GM19351 (cell line): ENCODE measurements at regions not wholly inside any gene's neighbourhood (a gene's known extent, or its start where the extent isn't known, plus 50 kb on each side); places are given as distances from the start of the nearest gene placed in this dataset.
A peak's percentile ranks its signal among the peaks of the same experiment; 100 is the strongest.

Experiments used
- ATAC-seq: cut with Tn5 transposase; IDR thresholded peaks from one replicate; pipeline ENCODE4 v1.9.1; 2021; ENCODE audit warnings: mild to moderate bottlenecking, moderate library complexity; ENCODE audit not compliant: unreplicated experiment

DNA sequence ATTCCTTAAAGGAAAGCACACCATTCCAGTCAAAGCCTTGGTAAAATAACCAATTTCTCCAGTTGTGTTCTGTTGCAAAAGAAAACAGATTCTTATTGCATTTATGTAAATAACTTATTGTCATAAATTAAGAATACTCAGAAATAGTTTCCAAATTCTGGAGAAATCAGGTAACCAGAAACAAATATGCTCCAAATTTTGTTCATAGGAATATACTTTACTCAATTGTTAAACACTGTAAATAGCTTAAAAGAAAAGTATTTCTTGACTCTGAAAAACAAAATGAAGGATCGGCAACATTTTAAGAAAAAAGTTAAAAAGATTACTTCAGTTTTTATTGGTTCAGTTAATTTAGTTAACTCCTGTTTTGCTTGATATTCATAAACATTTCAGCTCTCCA, 67.1 kb upstream of the PIK3CG start:
- no peak for ATAC-seq

DNA sequence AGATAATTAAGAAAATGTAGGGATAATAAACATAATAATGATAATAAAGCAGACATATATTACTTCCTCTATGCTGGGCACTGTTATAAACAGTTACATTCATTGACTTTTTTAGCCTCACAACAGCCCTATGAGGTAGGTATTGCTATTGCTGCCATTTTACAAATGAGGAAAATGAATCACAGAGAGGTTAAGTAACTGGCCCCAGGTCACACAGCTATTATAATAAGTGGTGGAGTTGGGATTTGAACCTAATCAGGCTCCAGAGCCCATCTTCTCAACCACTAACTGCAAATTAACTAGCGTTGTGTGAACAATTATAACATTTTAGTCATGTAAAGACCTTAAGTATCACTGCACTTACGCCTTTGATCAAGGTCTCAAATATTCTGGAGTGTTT, 62.5 kb upstream of the PIK3CG start:
- no peak for ATAC-seq

DNA sequence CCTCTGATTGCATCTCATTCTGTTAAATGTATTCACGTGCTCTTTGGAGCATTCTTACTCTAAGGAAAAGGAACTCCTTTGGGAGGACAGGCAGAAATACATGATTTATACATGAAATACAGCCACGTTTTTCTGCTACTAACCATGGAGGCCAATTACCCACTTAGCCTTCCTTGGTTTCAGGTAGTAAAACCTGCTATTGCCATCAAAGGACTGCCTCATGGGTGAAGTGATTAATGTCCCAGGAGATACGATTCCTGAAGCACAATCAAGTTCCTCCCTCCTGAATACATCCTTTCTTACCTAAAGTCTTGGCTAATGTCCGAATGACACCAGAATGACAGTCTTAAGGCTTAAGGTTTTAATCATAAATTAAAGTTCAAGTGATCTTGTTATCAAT, 58.5 kb upstream of the PIK3CG start:
- no peak for ATAC-seq

DNA sequence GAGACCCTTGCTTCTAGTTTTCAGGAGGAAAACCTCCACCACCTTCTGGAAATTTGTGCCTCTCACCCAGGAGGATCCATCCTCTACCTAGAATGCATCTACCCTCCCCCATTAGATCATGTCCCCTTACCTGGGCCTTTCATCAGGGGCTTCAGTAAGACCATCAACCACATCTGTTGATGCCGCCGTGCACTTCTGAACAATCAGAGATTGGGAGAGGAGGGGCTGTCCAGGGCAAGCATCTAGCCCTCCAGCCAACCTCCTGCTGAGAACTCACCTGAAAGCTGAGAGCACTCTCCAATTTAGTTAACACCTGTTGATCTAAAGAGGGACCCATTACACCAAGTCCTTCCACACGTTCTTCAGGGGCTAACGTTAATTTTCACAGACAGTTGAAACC, 57.6 kb upstream of the PIK3CG start:
- no peak for ATAC-seq

DNA sequence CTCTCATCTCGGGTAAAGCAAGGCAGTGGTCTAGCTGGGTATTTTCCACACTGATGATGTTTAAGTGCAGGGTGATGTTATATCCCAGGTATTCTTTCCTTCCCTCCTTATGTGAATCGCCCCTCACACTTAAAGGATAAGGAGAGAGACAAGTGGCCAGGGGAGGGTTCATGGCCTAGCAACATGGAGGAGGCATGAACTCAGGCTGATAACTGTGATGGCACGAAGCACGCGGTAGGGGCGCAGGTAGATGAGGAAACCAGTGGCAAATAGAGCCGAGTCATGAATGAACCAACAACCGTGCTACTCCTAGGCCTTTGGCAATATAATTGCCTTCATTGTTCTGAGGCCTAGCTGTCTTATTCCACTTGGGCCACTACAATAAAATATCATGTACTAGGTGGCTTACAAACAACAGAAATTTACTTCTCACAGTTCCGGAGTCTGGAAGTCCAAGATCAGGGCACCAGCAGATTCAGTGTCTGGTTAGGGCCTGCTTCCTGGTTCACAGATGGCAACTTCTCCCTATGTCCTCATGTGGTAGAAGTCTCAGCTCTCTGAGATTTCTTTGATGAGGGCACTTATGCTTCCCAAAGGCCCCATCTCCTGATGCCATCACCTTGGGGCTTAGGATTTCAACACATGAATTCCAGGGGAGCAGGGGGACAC, 56.0 kb upstream of the PIK3CG start:
- no peak for ATAC-seq

DNA sequence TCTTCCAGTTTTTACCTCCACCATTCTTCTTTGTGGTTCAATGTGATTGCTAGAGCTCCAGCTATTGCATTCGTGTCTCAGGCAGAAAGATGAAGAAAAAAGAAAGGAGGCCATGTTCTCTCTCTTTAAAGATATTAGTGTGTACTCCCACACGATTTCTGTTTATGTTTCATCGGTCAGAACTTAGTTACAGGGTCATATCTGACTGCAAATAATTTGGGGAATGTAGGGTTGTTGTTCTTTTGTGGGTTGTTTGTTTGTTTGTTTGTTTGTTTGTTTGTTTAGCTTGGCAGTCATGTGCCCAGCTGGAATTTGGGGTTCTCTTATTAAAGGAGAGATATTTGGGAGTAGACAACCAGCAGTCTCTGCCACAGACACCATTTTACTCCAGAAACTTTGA, 53.6 kb upstream of the PIK3CG start:
- no peak for ATAC-seq

DNA sequence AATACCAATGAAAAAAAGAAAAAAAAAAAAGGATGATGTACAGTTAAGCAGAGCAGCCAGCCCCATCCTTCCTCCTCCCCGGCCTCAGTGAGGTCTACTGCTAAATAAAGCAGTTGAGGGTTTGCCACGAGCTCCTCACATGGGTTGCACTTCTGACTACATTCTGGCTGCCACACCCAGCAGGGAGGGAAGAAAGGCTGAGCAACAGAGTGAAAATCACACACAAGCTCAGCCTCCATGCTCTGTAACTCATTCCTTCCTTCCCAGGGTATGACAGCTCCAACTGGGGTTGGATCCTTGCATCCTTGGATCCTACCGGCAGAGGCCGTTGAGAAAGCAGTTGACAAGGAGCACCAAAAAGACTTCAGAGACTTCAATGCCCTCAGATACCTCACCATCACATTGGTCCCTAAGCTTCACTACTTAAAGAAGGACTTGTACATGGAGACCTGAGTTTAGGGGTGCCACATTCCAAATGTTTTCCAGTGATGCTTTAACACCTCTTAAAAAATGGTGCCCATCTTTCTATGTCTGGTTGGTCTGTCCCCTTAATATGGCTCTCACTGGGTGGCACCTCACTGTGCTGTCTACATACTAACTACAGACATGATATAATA, 52.9 kb upstream of the PIK3CG start:
- ATAC-seq = peak; percentile 44

DNA sequence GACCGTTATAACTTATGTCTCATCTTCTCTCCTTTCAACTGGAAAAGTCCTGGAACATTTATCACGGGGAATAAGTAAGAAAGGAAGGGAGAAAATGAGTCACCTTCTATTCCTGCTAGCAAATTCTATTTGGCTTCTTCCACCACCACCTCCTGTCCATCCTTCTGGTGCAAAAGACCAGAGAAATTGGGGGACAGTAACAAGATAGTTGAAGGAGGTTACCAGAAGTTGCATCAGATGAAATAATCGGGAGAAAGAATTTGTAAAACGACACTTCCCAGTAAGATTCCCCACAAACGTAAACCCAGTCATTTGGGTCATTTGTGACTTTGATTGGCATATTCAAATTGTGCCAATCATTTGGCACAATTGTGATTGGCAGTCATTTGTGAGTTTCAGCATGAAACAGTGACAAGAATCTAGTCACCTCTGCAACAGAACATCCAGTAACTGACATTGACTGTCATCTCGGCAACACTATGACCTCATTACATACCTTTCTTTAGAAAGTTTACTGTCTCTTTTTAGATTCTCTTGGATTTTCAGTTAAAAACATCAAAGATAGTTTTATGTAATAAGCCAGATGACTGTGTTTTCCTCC, 51.3 kb upstream of the PIK3CG start:
- ATAC-seq = no peak

DNA sequence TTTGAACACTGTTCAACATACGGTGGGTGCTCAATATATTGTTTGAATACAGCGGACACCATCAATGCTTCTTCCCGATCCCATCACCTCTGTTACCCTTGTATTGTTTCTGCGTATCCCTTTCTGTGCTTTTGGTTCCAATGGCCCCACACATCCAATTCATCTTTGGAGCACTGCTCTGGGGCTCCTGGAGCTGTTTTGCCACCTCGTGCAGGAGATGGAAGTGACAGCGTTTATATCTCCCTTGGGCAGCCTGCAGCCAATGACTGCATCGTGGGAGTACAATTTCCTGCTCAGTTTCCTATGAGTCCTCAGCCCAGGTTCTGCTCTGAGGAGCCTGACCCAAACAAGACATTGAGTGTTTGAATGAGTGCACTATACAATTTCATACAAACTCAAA, 50.2 kb upstream of the PIK3CG start:
- no peak for ATAC-seq
